Uterus (tissue), 3 donors: ENCODE measurements at regions not wholly inside any gene's neighbourhood (a gene's known extent, or its start where the extent isn't known, plus 50 kb on each side); places are given as distances from the start of the nearest gene placed in this dataset.

ENCODE experiments used
- DNase-seq, 2 donors: peaks; one replicate each; pipeline ENCODE4 v3.0.0-alpha.2; 2019 to 2020
- H3K27ac ChIP-seq, 2 donors: fragments of 200-600 bp; sonication (generic); 1 replicate in 1 of 2; 2 replicates in 1 of 2; pipeline ENCODE4 v1.5.1; 2016 to 2018
- H3K27me3 ChIP-seq, 2 donors: fragments of 200-600 bp; sonication (generic); one replicate each; pipeline ENCODE4 v1.5.1; 2018 to 2019; ENCODE audit warnings: control low read depth in 1 of 2
- H3K36me3 ChIP-seq, 2 donors: fragments of 200-600 bp; sonication (generic); one replicate each; pipeline ENCODE4 v1.5.1; 2019; ENCODE audit warnings: control low read depth in 1 of 2
- H3K4me1 ChIP-seq, 2 donors: fragments of 200-600 bp; sonication (generic); one replicate each; pipeline ENCODE4 v1.5.1; 2018 to 2019; ENCODE audit warnings: control low read depth in 1 of 2
- H3K4me3 ChIP-seq, 2 donors: fragments of 200-600 bp; sonication (generic); 1 replicate in 1 of 2; 2 replicates in 1 of 2; pipeline ENCODE4 v1.5.1; 2018 to 2019; ENCODE audit warnings: mild to moderate bottlenecking in 1 of 2
- H3K9me3 ChIP-seq, 2 donors: fragments of 200-600 bp; sonication (generic); one replicate each; pipeline ENCODE4 v1.5.1; 2019; ENCODE audit warnings: control low read depth in 1 of 2
- POLR2A ChIP-seq, 2 donors: fragments of 450-650 bp; IDR thresholded peaks; one replicate each; pipeline ENCODE4 v1.6.1; 2016; ENCODE audit warnings: antibody characterized with exemption in 2 of 2, mild to moderate bottlenecking in 1 of 2, moderate library complexity in 1 of 2
- intact Hi-C: fragments of 100-400 bp; cut with DNase I; formaldehyde crosslinking; loops from one replicate; pipeline ENCODE4 v1.15.1; 2023; ENCODE audit warnings: low total_unique reads
- TF ChIP-seq, protein P1 (sequence below), 4 experiments: fragments of 200-600 bp in 2 of 4; fragments of 450-650 bp in 2 of 4; sonication (generic) in 2 of 4; IDR thresholded peaks; one replicate each; pipeline ENCODE4 v1.5.1; 2016 to 2019; ENCODE audit warnings: antibody characterized with exemption in 4 of 4, mild to moderate bottlenecking in 2 of 4, moderate library complexity in 1 of 4
- donor health status: DM: yes; HTN: yes; CAD: no.

DNA sequence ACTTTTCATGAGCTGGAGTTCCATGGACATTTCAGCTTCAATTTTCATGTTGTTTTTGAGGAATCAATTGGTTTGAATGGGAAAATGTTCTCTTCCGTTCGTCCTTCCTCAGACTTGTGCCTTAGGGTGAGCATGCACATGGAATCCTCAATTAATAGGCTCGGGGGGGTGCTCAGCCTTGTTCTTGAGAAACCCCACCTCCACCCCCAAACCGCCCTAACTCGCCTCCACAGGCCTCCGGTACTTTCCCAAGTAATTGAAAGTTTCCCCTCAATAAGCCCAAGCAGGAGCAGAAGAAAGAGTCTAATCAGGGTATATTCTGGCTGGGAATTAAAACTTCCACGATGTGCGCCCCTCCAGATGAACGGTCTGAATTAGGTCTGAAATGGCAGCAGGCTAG lies 945.2 kb downstream of the GRID1 start:
- DNase-seq: no peak
- Histone ChIP-seq H3K27me3 (no peaks in the 10 kb centered on the region), H3K9me3 (no peaks in the 10 kb centered on the region), H3K27ac (no peak overlapping the region), H3K4me1 (no peaks in the 10 kb centered on the region), H3K36me3 (no peaks in the 10 kb centered on the region), H3K4me3 (no peak overlapping the region)
- intact Hi-C loops: no loop called here
- TF ChIP-seq POLR2A (IDR thresholded peaks at IDR 0.05): no peak

DNA sequence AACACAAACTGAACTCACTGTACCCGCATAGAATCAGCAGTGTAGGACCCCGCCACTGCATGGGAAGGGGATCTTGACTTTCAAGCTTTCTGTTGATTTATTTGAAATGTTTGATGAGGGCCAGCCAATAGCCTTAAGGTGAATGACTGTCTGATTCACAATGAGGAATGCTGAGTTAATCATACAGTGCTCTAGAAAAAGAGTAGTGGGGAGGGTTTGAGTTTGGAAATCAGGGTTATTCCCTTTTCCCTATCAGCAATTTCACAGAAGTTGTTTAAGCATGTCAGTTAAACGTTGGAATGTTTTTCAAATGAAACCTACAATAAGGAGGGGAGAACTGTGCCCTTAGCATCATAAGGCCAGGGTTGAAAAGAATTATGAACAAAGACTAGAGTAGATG lies 937.5 kb downstream of the GRID1 start:
- intact Hi-C loops: no loop called here
- Histone ChIP-seq H3K27me3 (no peaks in the 10 kb centered on the region), H3K36me3 (no peaks in the 10 kb centered on the region), H3K27ac (no peak overlapping the region), H3K4me1 (no peaks in the 10 kb centered on the region), H3K4me3 (no peak overlapping the region), H3K9me3 (no peaks in the 10 kb centered on the region)
- DNase-seq: no peak
- TF ChIP-seq, protein P1, sequence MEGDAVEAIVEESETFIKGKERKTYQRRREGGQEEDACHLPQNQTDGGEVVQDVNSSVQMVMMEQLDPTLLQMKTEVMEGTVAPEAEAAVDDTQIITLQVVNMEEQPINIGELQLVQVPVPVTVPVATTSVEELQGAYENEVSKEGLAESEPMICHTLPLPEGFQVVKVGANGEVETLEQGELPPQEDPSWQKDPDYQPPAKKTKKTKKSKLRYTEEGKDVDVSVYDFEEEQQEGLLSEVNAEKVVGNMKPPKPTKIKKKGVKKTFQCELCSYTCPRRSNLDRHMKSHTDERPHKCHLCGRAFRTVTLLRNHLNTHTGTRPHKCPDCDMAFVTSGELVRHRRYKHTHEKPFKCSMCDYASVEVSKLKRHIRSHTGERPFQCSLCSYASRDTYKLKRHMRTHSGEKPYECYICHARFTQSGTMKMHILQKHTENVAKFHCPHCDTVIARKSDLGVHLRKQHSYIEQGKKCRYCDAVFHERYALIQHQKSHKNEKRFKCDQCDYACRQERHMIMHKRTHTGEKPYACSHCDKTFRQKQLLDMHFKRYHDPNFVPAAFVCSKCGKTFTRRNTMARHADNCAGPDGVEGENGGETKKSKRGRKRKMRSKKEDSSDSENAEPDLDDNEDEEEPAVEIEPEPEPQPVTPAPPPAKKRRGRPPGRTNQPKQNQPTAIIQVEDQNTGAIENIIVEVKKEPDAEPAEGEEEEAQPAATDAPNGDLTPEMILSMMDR (IDR thresholded peaks at IDR 0.05): no peak
- no peak for TF ChIP-seq POLR2A (IDR thresholded peaks at IDR 0.05)

DNA sequence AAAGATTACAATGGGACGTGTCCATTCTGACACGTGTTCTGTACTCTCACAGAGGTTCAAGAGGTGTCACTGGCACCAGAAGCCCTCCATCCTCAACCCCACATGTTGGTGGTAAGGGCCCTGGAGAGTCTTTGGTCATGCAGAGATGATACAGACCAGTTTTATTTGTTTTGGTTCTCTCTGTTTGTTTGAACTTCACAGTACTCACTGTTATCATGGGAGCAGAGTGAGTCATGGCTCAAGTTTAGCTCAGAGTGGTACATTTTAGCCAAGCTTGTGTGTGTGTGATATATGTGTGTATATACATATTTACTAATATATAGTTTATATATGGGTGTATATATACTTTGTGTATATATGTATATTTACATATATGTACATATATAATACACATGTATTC lies 935.6 kb downstream of the GRID1 start:
- no peaks in the 10 kb centered on the region for H3K36me3 ChIP-seq
- H3K4me1 ChIP-seq: no peaks in the 10 kb centered on the region
- DNase-seq: no peak
- H3K27ac ChIP-seq: no peak overlapping the region
- no peaks in the 10 kb centered on the region for H3K9me3 ChIP-seq
- intact Hi-C loops: no loop called here
- no peaks in the 10 kb centered on the region for H3K27me3 ChIP-seq
- H3K4me3 ChIP-seq: no peak overlapping the region
- TF ChIP-seq, protein P1 (IDR thresholded peaks at IDR 0.05): no peak
- TF ChIP-seq POLR2A (IDR thresholded peaks at IDR 0.05): no peak

DNA sequence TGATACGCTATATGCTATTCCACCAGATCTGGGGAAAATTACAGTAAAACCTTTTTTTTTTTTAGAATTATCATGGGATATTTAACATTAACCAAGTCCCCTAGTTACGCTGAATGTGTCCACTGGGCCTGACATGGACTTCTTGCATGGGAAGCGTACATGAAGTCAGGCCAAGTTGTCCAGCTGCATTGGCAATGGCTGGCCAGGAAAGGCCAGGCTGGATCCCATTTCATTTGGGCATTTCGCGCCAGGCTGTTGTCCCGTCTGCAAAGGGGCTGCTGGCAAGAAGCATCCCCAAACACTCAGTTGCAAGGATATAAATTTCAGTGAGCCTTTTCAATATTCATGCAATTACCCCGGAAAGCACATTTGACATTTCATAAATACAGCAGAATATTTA lies 933.3 kb downstream of the GRID1 start:
- Histone ChIP-seq H3K27ac (no peak overlapping the region), H3K4me1 (no peaks in the 10 kb centered on the region), H3K4me3 (no peak overlapping the region), H3K9me3 (no peaks in the 10 kb centered on the region), H3K27me3 (no peaks in the 10 kb centered on the region), H3K36me3 (no peaks in the 10 kb centered on the region)
- DNase-seq: no peak
- TF ChIP-seq POLR2A (IDR thresholded peaks at IDR 0.05): no peak
- intact Hi-C loops: no loop called here

DNA sequence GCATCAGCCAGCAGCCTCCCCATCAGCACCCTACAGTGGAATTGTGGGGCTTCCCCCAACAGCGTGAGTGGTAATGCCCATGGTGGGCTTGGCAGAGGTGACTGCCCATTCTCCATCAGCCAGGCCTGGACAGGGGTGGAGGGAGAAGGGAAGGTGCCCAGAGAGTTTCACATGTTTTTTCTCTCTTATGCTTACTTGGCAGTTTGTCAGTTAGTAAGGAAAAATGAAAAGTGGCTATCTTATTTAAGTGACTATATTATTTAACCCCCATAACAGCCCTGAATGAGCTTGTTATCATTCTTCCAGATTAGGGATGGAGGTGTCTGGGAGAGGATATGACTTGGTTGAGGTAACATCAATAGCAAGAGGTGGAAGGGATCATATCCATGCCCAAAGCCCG lies 921.7 kb downstream of the GRID1 start:
- no peak for DNase-seq
- no peak overlapping the region for H3K27ac ChIP-seq
- H3K9me3 ChIP-seq: no peaks in the 10 kb centered on the region
- H3K4me1 ChIP-seq: no peaks in the 10 kb centered on the region
- no peak for TF ChIP-seq POLR2A (IDR thresholded peaks at IDR 0.05)
- TF ChIP-seq, protein P1 (IDR thresholded peaks at IDR 0.05): no peak
- H3K27me3 ChIP-seq: no peaks in the 10 kb centered on the region
- intact Hi-C loops: no loop called here
- no peak overlapping the region for H3K4me3 ChIP-seq
- no peaks in the 10 kb centered on the region for H3K36me3 ChIP-seq

DNA sequence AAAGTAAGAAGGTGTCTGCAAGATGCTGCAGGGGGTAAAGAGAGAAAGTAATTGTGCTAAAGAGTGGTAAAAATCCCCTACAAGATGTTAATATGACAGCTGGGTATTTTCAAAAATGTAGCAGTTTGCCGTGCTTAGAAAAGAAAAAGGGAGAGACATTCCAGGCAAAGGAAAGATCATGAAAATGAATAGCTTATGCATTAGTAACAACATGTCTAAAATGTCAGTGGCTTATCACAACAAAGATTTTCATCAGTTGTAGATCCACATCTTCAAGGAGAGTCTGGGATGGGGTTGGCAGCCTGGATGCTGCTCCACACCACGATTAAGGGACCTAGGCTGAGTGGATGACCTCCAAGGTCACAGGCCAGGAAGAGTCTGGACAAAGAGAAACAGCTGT lies 920.9 kb downstream of the GRID1 start:
- no peak for DNase-seq

More for the DNA sequence above, 920.9 kb downstream of the GRID1 start:
- no peak overlapping the region for H3K4me3 ChIP-seq
- intact Hi-C loops: no loop called here
- no peaks in the 10 kb centered on the region for H3K27me3 ChIP-seq
- H3K27ac ChIP-seq: no peak overlapping the region
- TF ChIP-seq, protein P1 (IDR thresholded peaks at IDR 0.05): no peak
- TF ChIP-seq POLR2A (IDR thresholded peaks at IDR 0.05): no peak
- no peaks in the 10 kb centered on the region for H3K9me3 ChIP-seq
- no peaks in the 10 kb centered on the region for H3K36me3 ChIP-seq
- H3K4me1 ChIP-seq: no peaks in the 10 kb centered on the region
